ENCODE measurements at regions not wholly inside any gene's neighbourhood (a gene's known extent, or its start where the extent isn't known, plus 50 kb on each side); places are given as distances from the start of the nearest gene placed in this dataset.

GRCh38 chr6:105832313-105832761 lies 253.8 kb upstream of the PRDM1 start:
- TF ChIP-seq CTCF (IDR thresholded peaks at IDR 0.05; ENCODE audit: low read depth, low read length, poor library complexity, severe bottlenecking) (no peak), EZH2phosphoT487 (IDR thresholded peaks at IDR 0.05; ENCODE audit: borderline replicate concordance, low read length) (no peak)

Measured in DOHH2 (cell line).